ENCODE measurements at regions not wholly inside any gene's neighbourhood (a gene's known extent, or its start where the extent isn't known, plus 50 kb on each side); places are given as distances from the start of the nearest gene placed in this dataset.

GRCh38 chr2:88837511-88838160 is 146.2 kb downstream of the RPIA start:
- DNase-seq, result no peak
- Histone ChIP-seq H3K27ac (no peak overlapping the region), H3K9me3 (no peaks in the 10 kb centered on the region), H3K4me3 (no peak overlapping the region), H3K4me1 (no peaks in the 10 kb centered on the region), H3K27me3 (no peaks in the 10 kb centered on the region), H3K36me3 (no peaks in the 10 kb centered on the region)
- TF ChIP-seq POLR2A (IDR thresholded peaks at IDR 0.05) (no peak), CTCF (IDR thresholded peaks at IDR 0.05) (no peak)
- intact Hi-C loops (cut with DNase I; ENCODE audit: low total_unique reads), result loop anchor here (2.0 kb wide), 1 partner anchor 13 kb away; no protein-coding TSS in a partner anchor

DNA sequence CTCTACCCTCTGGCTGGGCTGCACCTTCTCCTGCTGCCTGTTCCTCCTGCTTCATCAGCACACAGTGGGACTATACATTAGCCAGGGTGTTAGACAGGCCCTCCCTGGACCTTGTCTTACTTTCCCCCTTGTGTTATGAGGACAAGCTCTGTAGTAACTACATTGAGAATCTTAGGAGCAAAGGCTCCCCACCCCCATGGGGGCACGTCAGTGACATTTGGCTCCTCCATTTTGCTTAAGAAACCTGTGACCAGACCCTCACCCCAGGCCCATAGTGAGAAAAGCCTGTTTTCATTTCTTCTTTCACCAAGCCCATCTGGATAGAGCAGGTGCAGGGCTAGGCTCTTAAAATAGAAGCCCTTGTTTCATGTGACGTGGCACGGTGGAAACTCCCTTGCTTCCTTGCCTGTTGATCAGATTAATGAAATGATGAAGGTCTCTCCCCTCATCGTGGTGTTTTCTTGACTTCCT is 146.7 kb downstream of the RPIA start:
- Histone ChIP-seq H3K9me3 (no peaks in the 10 kb centered on the region), H3K27ac (no peak overlapping the region), H3K4me3 (no peak overlapping the region), H3K4me1 (no peaks in the 10 kb centered on the region), H3K27me3 (no peaks in the 10 kb centered on the region), H3K36me3 (no peaks in the 10 kb centered on the region)
- TF ChIP-seq POLR2A (IDR thresholded peaks at IDR 0.05), result no peak
- TF ChIP-seq CTCF (IDR thresholded peaks at IDR 0.05), result no peak
- intact Hi-C loops (cut with DNase I; ENCODE audit: low total_unique reads), result loop anchor here (2.0 kb wide), 1 partner anchor 13 kb away; no protein-coding TSS in a partner anchor
- DNase-seq, result no peak

DNA sequence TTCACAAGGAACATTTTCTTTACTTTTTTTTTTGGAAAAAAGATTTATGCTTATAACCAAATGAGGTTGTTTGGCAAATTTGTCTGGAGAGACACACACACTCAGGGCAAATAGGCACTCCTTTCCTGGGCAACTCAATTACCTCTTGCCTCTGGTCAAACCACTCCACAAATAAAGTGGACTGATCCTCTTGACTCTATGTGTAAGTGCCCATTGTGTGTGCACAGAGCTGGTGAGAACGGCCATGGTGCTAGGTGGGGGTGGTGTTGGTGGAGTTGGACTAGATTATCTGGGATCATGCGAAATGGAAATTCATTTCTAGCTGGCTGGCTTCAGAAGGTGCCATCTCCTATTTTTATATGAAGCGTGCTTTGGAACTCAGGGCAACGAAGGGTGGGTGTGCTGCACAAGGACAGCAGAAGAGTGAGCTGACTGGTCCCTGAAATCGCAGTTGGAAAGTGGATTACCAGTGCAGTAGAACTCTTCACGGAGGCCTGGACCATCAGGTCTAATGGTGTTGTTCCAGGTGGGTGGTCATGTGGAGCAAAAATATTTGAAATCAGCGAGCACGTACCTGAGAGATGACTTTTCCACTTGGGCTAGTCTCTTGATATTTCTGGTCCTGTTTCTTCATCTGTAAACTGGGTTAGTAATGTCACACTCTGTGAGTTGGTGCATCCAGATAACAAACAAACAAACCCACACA is 149.9 kb downstream of the RPIA start:
- H3K27ac ChIP-seq, result no peak overlapping the region
- H3K4me3 ChIP-seq, result no peak overlapping the region
- no peaks in the 10 kb centered on the region for H3K27me3 ChIP-seq
- no peaks in the 10 kb centered on the region for H3K4me1 ChIP-seq
- no peaks in the 10 kb centered on the region for H3K36me3 ChIP-seq
- intact Hi-C loops (cut with DNase I; ENCODE audit: low total_unique reads), result no loop called here
- DNase-seq, result no peak
- TF ChIP-seq POLR2A (IDR thresholded peaks at IDR 0.05), result no peak
- TF ChIP-seq CTCF (IDR thresholded peaks at IDR 0.05), result no peak
- no peaks in the 10 kb centered on the region for H3K9me3 ChIP-seq

- Histone ChIP-seq H3K4me1 (no peaks in the 10 kb centered on the region), H3K4me3 (no peak overlapping the region), H3K27me3 (no peaks in the 10 kb centered on the region), H3K36me3 (no peaks in the 10 kb centered on the region), H3K9me3 (no peaks in the 10 kb centered on the region), H3K27ac (no peak overlapping the region)
- no peak for DNase-seq
- TF ChIP-seq POLR2A (IDR thresholded peaks at IDR 0.05), result no peak
- no peak for TF ChIP-seq CTCF (IDR thresholded peaks at IDR 0.05)
- intact Hi-C loops (cut with DNase I; ENCODE audit: low total_unique reads), result no loop called here
Measured at GRCh38 chr2:88842656-88843460, 151.4 kb downstream of the RPIA start.
